8988T (cell line): ENCODE measurements at regions not wholly inside any gene's neighbourhood (a gene's known extent, or its start where the extent isn't known, plus 50 kb on each side); places are given as distances from the start of the nearest gene placed in this dataset.
A peak's percentile ranks its signal among the peaks of the same experiment; 100 is the strongest.

Experiments
- DNase-seq: peaks from one replicate; pipeline ENCODE4 v3.0.0; 2011

GRCh38 chr6:4401408-4402368 lies 266.3 kb upstream of the ECI2 start:
- no peak for DNase-seq

- DNase-seq = no peak
Measured at GRCh38 chr6:4399656-4400055, 264.3 kb upstream of the ECI2 start.

GRCh38 chr6:4398791-4399190 lies 263.4 kb upstream of the ECI2 start:
- no peak for DNase-seq

GRCh38 chr6:4397307-4397706 lies 261.9 kb upstream of the ECI2 start:
- no peak for DNase-seq

- DNase-seq = no peak
Measured at GRCh38 chr6:4396044-4396443, 260.7 kb upstream of the ECI2 start.

GRCh38 chr6:4395386-4395785 lies 260.0 kb upstream of the ECI2 start:
- DNase-seq = no peak

- DNase-seq = no peak
Measured at GRCh38 chr6:4394786-4395185, 259.4 kb upstream of the ECI2 start.

- no peak for DNase-seq
Measured at GRCh38 chr6:4388675-4389074, 253.3 kb upstream of the ECI2 start.

GRCh38 chr6:4384656-4385055 lies 249.3 kb upstream of the ECI2 start:
- DNase-seq = no peak

- no peak for DNase-seq
Measured at GRCh38 chr6:4383910-4384638, 248.7 kb upstream of the ECI2 start.

GRCh38 chr6:4382362-4382853 lies 247.0 kb upstream of the ECI2 start:
- DNase-seq = no peak

GRCh38 chr6:4381381-4381780 lies 246.0 kb upstream of the ECI2 start:
- no peak for DNase-seq

- DNase-seq = no peak
Measured at GRCh38 chr6:4380881-4381281, 245.5 kb upstream of the ECI2 start.

GRCh38 chr6:4379958-4380357 lies 244.6 kb upstream of the ECI2 start:
- DNase-seq = no peak

- no peak for DNase-seq
Measured at GRCh38 chr6:4378319-4378996, 243.1 kb upstream of the ECI2 start.

GRCh38 chr6:4377603-4378002 lies 242.2 kb upstream of the ECI2 start:
- no peak for DNase-seq

GRCh38 chr6:4374216-4374615 lies 238.8 kb upstream of the ECI2 start:
- DNase-seq = no peak

- no peak for DNase-seq
Measured at GRCh38 chr6:4372866-4373265, 237.5 kb upstream of the ECI2 start.

GRCh38 chr6:4371207-4371921 lies 236.0 kb upstream of the ECI2 start:
- no peak for DNase-seq

- DNase-seq = peak; percentile 61
Measured at GRCh38 chr6:4370066-4370465, 234.7 kb upstream of the ECI2 start.

GRCh38 chr6:4369616-4370015 lies 234.2 kb upstream of the ECI2 start:
- no peak for DNase-seq

GRCh38 chr6:4368649-4369048 lies 233.3 kb upstream of the ECI2 start:
- DNase-seq = no peak

GRCh38 chr6:4367643-4368042 lies 232.3 kb upstream of the ECI2 start:
- no peak for DNase-seq
